Natural killer cell treated with Interleukin-12 subunit alpha and Interleukin-12 subunit beta and Interleukin-15 and Interleukin-18, amount 100 ng/mL, for 72 hours (primary cell): ENCODE measurements at regions not wholly inside any gene's neighbourhood (a gene's known extent, or its start where the extent isn't known, plus 50 kb on each side); places are given as distances from the start of the nearest gene placed in this dataset.

Source experiments
- ATAC-seq, 2 donors: fragments of 150-1000 bp; cut with Tn5 transposase in 1 of 2; sonication (Bioruptor Pico), chemical (Tn5 transposase) in 1 of 2; 2 replicates each; pipeline ENCODE4 v1.10.0; 2021
- DNase-seq: peaks from one replicate; pipeline ENCODE4 v3.0.0; 2022; ENCODE audit warnings: low spot score
- H3K27ac Mint-ChIP-seq, 2 donors: 1 replicate in 1 of 2; 2 replicates in 1 of 2; pipeline ENCODE4 v1.8.0; 2022; ENCODE audit warnings: mixed read lengths in 2 of 2, mild to moderate bottlenecking in 1 of 2, moderate library complexity in 1 of 2
- H3K27me3 Mint-ChIP-seq, 2 donors: 1 replicate in 1 of 2; 2 replicates in 1 of 2; pipeline ENCODE4 v1.8.0; 2022; ENCODE audit warnings: mixed read lengths in 2 of 2
- H3K36me3 Mint-ChIP-seq: one replicate; pipeline ENCODE4 v1.8.0; 2022; ENCODE audit warnings: mixed read lengths
- H3K4me1 Mint-ChIP-seq, 2 donors: 1 replicate in 1 of 2; 2 replicates in 1 of 2; pipeline ENCODE4 v1.8.0; 2022; ENCODE audit warnings: low read depth in 2 of 2, mixed read lengths in 2 of 2, mild to moderate bottlenecking in 1 of 2
- H3K4me3 Mint-ChIP-seq: one replicate; pipeline ENCODE4 v1.8.0; 2022; ENCODE audit warnings: mixed read lengths
- H3K9me3 Mint-ChIP-seq: 2 replicates; pipeline ENCODE4 v1.8.0; 2022; ENCODE audit warnings: mixed read lengths

DNA sequence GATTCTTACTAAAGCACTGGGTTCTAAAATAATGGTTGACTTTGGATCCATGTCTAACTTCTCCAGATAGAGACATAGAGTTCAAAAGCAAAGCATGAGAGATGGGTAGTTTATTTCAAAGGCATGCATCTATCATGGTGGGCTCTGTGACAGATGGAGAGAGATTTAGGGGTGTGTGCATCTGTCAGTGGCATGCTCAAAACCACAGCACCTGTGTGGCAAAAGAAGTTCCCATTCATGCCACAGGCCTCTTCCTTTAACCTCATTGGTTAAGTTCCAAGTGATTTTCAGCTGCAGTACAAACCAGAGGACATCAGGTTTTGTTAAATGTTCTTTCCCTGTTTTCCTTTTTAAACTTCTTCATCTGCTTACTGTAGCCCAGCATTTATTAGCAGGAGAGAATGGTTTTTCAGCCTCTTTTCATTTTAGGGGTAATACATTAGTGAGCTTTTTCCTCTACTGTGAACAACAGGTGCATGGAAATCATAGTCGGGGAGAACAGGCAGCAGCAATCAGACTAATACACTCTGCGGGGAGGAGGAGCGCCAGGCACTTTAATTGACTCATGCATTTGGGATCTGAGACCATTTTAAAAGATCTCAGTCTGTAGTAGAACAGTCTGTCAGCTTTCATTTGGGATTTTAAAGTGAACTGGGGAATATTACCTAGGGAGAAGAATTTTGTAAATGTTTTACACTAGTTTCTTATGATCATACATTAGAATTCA is 52.4 kb upstream of the UPP2 start:
- Mint-ChIP-seq H3K36me3 (no peaks in the 10 kb centered on the region), H3K4me3 (no peak overlapping the region), H3K4me1 (no peaks in the 10 kb centered on the region), H3K27ac (no peak overlapping the region), H3K9me3 (no peaks in the 10 kb centered on the region), H3K27me3 (peaks cover 8 to 30% of the 10 kb centered on the region in 2 donors)
- no peak for ATAC-seq
- no peak for DNase-seq

DNA sequence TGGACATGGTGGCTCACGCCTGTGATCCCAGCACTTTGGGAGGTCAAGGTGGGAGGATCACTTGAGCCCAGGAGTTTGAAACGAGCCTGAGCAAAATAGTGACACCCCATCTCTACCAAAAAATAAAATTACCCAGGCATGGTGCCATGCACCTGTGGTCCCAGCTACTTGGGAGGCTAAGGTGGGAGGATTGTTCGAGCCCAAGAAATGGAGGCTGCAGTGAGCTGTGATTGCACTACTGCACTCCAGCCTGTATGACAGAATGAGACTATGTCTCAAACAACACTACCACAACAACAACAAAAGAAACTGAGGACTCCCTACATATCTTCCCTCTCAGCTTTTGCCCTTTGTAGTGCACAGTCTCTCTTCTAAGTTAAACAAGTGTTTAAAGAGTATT is 53.3 kb upstream of the UPP2 start:
- H3K4me1 Mint-ChIP-seq, result no peaks in the 10 kb centered on the region
- H3K27ac Mint-ChIP-seq, result no peak overlapping the region

DNA sequence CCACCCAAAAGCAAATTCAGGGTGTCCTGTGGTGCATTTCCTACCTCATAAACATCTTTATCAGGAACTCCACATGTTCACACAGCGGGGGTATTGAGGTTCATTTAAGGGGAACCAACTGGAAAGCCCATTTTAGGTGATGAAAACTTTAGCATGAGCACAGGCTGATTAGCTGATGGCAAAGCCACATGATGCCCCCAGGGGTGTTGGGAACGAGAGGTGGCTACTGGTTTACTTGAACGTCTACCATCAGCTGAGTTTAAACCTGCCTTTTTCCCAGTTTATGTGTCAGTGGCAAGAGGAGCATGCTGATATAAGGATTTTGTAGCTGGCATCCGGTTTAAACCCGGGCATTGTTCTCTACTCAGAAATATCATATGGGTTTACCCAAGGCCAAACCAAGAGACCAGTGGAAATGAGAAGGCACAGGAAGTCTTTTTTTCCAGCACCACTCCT is 54.5 kb upstream of the UPP2 start:
- Mint-ChIP-seq H3K27me3 (peaks cover 13 to 37% of the 10 kb centered on the region in 2 donors), H3K27ac (no peak overlapping the region), H3K9me3 (no peaks in the 10 kb centered on the region), H3K4me3 (no peak overlapping the region), H3K4me1 (no peaks in the 10 kb centered on the region), H3K36me3 (no peaks in the 10 kb centered on the region)
- ATAC-seq (no peak), DNase-seq (no peak)

More for the DNA sequence above, 53.3 kb upstream of the UPP2 start:
- Mint-ChIP-seq H3K36me3 (no peaks in the 10 kb centered on the region), H3K9me3 (no peaks in the 10 kb centered on the region), H3K27me3 (peaks cover 13 to 37% of the 10 kb centered on the region in 2 donors), H3K4me3 (no peak overlapping the region)
- DNase-seq, result no peak
- ATAC-seq, result no peak

DNA sequence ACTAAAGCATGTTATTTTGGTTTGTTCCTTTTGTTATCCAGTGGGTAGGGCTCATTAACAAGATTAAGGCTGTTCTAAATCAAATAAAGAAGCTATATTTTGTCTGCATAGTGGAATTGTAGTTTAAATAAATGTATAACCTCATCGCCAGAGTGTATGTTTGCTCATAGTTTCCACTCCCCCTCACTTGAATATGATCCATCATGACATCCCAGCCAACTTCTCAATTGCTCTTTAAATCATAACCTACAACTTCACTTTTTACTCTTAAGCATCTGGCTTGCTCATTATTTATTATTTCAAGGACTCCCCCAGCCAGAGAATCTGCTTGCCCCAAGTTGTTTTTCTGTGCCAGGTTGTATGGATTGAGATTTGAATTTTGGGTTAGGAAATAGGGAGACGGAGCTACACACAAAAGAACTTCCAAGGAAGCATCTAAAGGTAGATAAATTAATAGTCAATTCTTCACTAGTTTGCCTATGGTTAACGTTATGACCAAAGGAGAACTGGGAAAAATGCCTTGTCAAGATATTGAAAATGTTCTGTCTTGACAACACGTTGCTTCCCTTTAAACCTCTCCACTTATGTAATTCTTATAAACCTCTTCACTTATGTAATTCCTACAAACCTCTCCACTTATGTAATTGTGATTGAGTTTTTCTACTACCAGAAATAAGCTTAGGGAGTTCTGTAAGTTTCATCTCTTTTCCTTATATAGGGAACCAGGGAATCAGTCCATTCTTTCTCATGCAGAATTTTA is 55.4 kb upstream of the UPP2 start:
- peaks cover 13 to 37% of the 10 kb centered on the region in 2 donors for H3K27me3 Mint-ChIP-seq
- H3K27ac Mint-ChIP-seq, result no peak overlapping the region
- no peaks in the 10 kb centered on the region for H3K4me1 Mint-ChIP-seq
- H3K4me3 Mint-ChIP-seq, result no peak overlapping the region
- no peaks in the 10 kb centered on the region for H3K9me3 Mint-ChIP-seq
- DNase-seq, result no peak
- H3K36me3 Mint-ChIP-seq, result no peaks in the 10 kb centered on the region
- no peak for ATAC-seq

DNA sequence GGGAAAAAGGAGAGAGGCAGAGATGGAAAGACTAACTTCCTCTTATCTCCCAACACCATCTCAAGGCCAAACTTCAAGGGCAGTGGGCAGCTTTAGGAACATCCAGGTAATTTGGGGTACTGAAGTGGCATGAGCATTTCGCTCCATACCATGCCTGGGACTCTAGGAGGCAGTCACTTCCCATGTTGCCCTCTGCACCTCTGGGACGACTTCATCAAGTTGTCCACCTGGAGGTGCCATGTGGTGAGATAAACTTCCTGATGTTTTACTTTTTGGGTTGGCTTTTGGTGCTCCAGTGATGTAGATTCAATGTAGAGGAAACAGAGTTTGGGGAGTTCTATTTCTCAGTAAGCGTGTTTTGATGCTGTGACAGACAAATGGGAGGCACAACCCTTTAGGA is 56.3 kb upstream of the UPP2 start:
- H3K27ac Mint-ChIP-seq, result no peak overlapping the region
- ATAC-seq, result no peak
- H3K27me3 Mint-ChIP-seq, result peaks cover 13 to 37% of the 10 kb centered on the region in 2 donors
- no peaks in the 10 kb centered on the region for H3K9me3 Mint-ChIP-seq
- H3K36me3 Mint-ChIP-seq, result no peaks in the 10 kb centered on the region
- DNase-seq, result no peak
- H3K4me3 Mint-ChIP-seq, result no peak overlapping the region
- H3K4me1 Mint-ChIP-seq, result no peaks in the 10 kb centered on the region

DNA sequence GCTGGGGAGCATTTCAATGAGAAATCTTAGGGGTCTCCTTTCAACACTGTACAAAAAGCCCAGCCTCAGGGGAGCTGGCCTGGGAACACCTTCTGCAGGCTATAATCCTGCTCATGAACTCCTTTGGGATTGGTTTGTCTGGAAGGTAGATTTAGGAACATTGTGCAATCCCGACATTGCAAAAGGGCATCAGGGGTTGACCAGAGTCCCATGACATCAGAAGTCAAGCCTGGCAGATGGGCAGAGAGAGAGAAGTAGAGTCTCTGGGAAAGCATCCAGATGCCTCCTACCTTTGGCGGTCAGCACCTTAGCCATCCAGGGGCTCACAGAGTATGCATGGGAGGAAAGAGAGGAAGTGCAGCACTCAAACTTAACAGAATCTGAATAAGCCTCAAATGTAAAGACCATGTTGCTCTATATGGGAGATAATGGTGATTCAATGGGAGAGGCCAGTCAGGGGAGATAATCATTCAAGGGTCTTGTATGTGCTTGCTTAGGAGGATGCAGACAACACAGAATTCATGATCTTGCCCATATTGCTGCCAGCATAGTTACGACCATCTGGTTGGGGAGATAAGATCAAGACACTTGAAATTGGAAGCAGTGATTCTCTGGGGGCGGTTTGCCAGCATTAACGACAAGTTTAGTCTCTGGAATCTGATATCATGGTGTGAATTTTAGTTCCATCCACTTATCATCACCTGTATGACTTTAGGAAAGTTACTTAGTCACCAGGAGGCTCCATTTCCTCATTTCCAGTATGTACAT is 58.3 kb upstream of the UPP2 start:
- H3K27me3 Mint-ChIP-seq, result peaks cover 10 to 27% of the 10 kb centered on the region in 2 donors
- H3K27ac Mint-ChIP-seq, result no peak overlapping the region
- no peaks in the 10 kb centered on the region for H3K4me1 Mint-ChIP-seq
- no peak for DNase-seq
- no peak overlapping the region for H3K4me3 Mint-ChIP-seq
- H3K9me3 Mint-ChIP-seq, result no peaks in the 10 kb centered on the region
- no peak for ATAC-seq
- no peaks in the 10 kb centered on the region for H3K36me3 Mint-ChIP-seq

DNA sequence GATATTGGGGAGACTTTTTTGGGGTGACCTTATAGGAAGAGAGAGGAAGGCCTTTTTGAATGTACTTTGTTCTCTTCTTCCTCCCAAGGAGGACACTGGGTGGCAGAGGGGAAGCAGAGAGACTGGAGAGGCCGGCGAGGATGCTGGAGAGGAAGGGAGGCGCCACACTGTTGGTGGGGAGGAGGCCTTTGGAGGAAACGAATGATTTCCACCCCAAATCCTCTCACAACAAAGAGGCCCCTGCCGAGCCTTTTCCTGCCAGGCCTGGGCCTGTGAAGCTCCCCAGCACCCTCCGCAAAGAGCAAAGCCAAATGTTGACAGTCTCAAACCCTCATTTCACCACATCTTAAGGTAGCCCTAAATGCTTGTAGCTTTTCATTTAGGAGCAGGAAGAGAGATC is 59.0 kb upstream of the UPP2 start:
- Mint-ChIP-seq H3K4me3 (no peak overlapping the region), H3K4me1 (no peaks in the 10 kb centered on the region), H3K27ac (no peak overlapping the region), H3K9me3 (no peaks in the 10 kb centered on the region), H3K36me3 (no peaks in the 10 kb centered on the region), H3K27me3 (peaks cover 10 to 23% of the 10 kb centered on the region in 2 donors)
- no peak for ATAC-seq
- DNase-seq, result no peak

DNA sequence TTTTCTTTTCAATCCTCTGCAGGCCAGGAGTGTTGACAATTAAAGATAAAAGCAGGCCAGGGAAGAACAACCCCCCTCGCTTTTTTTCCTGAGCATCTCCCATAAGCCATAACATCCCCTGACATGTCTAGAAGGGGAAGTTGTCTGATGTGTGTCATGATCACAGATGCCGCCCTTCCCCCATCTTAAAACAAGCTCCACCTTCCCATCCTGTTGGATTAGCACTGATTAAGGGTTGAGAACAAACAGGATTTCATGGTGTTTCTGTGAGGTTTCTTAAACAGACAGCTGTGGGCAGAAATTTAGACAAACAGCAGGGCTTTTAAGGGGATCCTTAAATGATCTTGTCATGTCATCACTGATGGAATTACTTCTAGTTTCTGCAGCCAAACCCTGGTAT is 59.4 kb upstream of the UPP2 start:
- no peak for DNase-seq
- ATAC-seq, result no peak
- Mint-ChIP-seq H3K4me3 (no peak overlapping the region), H3K4me1 (no peaks in the 10 kb centered on the region), H3K36me3 (no peaks in the 10 kb centered on the region), H3K27me3 (peaks cover 10 to 26% of the 10 kb centered on the region in 2 donors), H3K27ac (no peak overlapping the region), H3K9me3 (no peaks in the 10 kb centered on the region)

DNA sequence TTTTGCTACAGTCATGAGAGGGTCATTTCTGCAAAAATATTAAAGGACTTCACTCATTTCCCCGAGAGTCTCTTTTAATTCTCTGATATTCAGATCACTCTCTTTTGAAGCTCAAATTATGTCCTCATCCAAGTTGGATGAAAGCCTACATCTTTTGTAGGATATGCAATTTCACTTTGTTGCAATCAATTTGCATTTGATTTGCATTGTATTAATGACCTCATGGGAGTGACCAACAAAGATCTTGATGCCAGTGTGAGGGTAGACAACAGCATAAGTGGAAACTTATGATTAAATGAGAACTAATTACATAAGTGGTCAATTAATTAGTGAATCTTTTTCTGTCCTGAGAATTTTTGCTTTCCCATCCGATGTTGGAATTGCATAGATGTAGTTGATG is 60.3 kb upstream of the UPP2 start:
- Mint-ChIP-seq H3K27me3 (peaks cover 10 to 27% of the 10 kb centered on the region in 2 donors), H3K27ac (no peak overlapping the region), H3K9me3 (no peaks in the 10 kb centered on the region), H3K4me3 (no peak overlapping the region), H3K36me3 (no peaks in the 10 kb centered on the region), H3K4me1 (no peaks in the 10 kb centered on the region)
- ATAC-seq, result no peak
- DNase-seq, result no peak

DNA sequence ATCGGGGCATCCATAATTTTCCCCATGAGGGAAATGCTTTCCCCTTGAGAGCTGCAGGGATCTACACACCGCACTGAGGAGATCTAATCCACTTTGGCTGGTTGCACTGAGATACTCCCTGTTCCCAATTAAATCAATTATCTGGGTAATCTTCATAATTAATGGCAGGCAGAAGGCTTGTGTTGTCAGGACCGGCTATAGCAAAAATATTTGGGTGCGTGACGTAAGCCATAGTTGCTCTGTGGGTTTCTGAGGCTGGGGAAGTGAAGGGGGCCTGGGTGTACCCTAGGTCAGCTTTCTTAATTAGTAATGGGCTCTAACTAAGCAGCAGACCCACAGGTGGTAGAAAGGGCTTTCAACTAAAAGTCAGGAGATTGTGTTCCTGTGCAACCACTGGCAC is 62.8 kb upstream of the UPP2 start:
- Mint-ChIP-seq H3K27ac (no peak overlapping the region), H3K4me3 (no peak overlapping the region), H3K27me3 (peaks cover 8 to 18% of the 10 kb centered on the region in 2 donors), H3K36me3 (no peaks in the 10 kb centered on the region), H3K4me1 (no peaks in the 10 kb centered on the region), H3K9me3 (no peaks in the 10 kb centered on the region)
- DNase-seq (no peak), ATAC-seq (no peak)

DNA sequence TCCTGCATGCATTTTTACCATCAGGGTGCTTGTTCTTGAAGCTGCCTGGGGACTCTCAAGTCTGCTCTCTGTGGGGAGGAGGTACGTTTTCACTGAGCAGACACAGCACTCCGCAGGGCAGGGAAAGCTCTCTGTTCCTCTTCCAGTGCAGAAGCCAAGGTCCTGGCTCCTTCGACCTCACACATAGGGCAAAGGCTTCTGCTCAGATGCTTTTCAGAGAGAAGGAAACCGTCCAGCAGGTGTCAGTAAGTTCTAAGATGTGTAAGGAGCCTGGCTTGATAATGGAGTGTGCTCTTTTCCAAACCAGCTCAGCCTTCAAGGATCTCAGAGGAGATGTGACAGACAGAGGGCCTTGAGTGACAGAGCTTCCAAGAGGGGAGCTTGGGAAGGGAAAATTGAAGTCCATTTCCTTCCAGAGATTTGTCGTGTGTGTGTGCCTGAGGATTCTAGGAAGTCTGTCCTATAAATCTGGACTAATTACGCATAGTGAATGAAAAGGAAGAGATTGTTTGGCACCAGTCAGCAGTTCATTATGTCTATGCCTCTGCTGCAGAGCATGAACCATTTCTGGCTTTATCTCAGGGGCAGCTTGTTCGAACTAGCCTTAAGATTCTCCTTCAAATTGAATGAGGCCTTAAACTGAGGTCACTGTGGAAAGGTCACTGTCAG is 67.3 kb upstream of the UPP2 start:
- ATAC-seq, result no peak
- no peaks in the 10 kb centered on the region for H3K9me3 Mint-ChIP-seq
- no peak overlapping the region for H3K4me3 Mint-ChIP-seq
- H3K4me1 Mint-ChIP-seq, result no peaks in the 10 kb centered on the region
- no peaks in the 10 kb centered on the region for H3K36me3 Mint-ChIP-seq
- no peak overlapping the region for H3K27ac Mint-ChIP-seq
- DNase-seq, result no peak
- H3K27me3 Mint-ChIP-seq, result peaks cover 12 to 26% of the 10 kb centered on the region in 2 donors

DNA sequence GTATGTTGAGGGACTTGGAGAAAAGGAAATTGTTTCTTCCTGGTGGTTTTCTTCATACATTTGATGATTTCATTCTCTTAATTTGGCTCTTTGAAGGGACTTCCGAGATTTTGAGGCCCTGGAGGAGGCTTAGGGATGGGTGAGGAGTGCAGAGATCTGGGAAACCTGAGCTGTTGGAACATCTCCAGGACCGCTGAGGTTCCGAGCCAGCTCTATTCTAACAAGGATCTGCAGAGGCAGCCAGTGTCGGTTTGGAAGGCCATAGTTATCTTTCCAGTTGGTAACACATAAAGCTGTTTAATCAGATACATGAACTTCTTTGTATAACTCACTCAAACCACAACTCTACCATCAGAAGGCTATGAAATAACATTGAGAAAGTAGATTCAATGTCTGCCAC is 70.3 kb upstream of the UPP2 start:
- Mint-ChIP-seq H3K9me3 (no peaks in the 10 kb centered on the region), H3K4me3 (no peak overlapping the region), H3K4me1 (no peaks in the 10 kb centered on the region), H3K36me3 (no peaks in the 10 kb centered on the region), H3K27ac (no peak overlapping the region), H3K27me3 (peaks cover 12 to 19% of the 10 kb centered on the region in 2 donors)
- DNase-seq (no peak), ATAC-seq (no peak)

DNA sequence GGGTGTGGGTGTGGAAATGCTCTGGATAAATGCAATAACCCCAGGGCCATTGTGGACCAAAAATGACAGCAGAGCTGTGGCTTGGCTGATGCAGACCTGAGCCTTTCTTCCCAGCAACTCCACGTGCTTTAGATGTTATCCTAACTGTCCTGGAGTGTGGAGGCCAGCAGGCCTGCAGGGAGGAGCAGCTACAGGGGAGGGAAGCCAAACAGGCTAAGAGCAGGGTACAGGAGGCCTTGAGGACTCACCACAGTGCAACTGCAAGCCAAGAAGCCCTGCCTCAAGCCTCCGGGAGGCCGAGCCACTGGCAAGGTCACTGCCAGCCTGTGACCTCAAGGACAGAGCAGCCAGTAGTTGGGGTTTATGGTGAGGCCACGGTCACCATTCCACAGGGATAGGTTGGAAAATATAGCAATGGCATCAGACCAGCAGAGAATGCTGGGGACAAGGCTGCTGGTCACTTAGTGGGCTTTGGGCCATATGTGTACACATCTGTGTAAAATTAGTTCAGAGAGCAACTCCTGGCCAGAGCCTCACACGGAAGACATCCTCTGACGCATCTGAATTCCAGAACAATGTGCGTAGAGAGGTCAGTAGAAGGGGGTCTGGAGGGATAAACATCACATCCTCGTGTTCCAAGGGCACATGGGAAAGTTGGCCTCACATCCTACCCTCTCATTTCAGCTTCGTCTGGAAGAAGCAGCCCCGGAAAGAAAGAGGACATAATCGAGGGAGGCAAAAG is 76.2 kb upstream of the UPP2 start:
- Mint-ChIP-seq H3K27me3 (no peaks in the 10 kb centered on the region), H3K4me3 (no peak overlapping the region), H3K36me3 (no peaks in the 10 kb centered on the region), H3K9me3 (no peaks in the 10 kb centered on the region), H3K27ac (no peak overlapping the region), H3K4me1 (no peaks in the 10 kb centered on the region)
- DNase-seq, result no peak
- peak in 1 of 2 donors; percentile 33 for ATAC-seq
